AG08395 (cell line): ENCODE measurements at regions not wholly inside any gene's neighbourhood (a gene's known extent, or its start where the extent isn't known, plus 50 kb on each side); places are given as distances from the start of the nearest gene placed in this dataset.

Experiments used
- DNase-seq: peaks from one replicate; pipeline ENCODE4 v3.0.0; 2012; ENCODE audit warnings: mixed read lengths, low spot score

GRCh38 chr15:25959100-25959499 is 96.0 kb upstream of the ATP10A start:
- no peak for DNase-seq

- no peak for DNase-seq
Measured at GRCh38 chr15:25955628-25956027, 92.5 kb upstream of the ATP10A start.

- no peak for DNase-seq
Measured at GRCh38 chr15:25954398-25954797, 91.3 kb upstream of the ATP10A start.

GRCh38 chr15:25950014-25950413 is 86.9 kb upstream of the ATP10A start:
- DNase-seq = no peak

- no peak for DNase-seq
Measured at GRCh38 chr15:25947323-25948314, 84.5 kb upstream of the ATP10A start.

GRCh38 chr15:25946241-25946805 is 83.2 kb upstream of the ATP10A start:
- no peak for DNase-seq

- no peak for DNase-seq
Measured at GRCh38 chr15:25944386-25944785, 81.3 kb upstream of the ATP10A start.

GRCh38 chr15:25943831-25944230 is 80.7 kb upstream of the ATP10A start:
- no peak for DNase-seq

- peak; percentile 28 for DNase-seq
Measured at GRCh38 chr15:25939122-25939521, 76.0 kb upstream of the ATP10A start.

- no peak for DNase-seq
Measured at GRCh38 chr15:25937796-25938195, 74.7 kb upstream of the ATP10A start.

GRCh38 chr15:25936004-25936403 is 72.9 kb upstream of the ATP10A start:
- DNase-seq = no peak

- DNase-seq = peak; percentile 88
Measured at GRCh38 chr15:25933456-25934158, 70.5 kb upstream of the ATP10A start.

- no peak for DNase-seq
Measured at GRCh38 chr15:25932696-25933095, 69.6 kb upstream of the ATP10A start.

- no peak for DNase-seq
Measured at GRCh38 chr15:25931851-25932250, 68.7 kb upstream of the ATP10A start.

- no peak for DNase-seq
Measured at GRCh38 chr15:25930931-25931330, 67.8 kb upstream of the ATP10A start.
